Neural progenitor cell (in vitro differentiated cells): ENCODE measurements at regions not wholly inside any gene's neighbourhood (a gene's known extent, or its start where the extent isn't known, plus 50 kb on each side); places are given as distances from the start of the nearest gene placed in this dataset.
A peak's percentile ranks its signal among the peaks of the same experiment; 100 is the strongest.
"Not testable (repeated sequence)": the region's sequence is repeated elsewhere in the genome, so short reads cannot be mapped to it uniquely, and the experiment has no call there.

ENCODE experiments used
- DNase-seq: peaks from one replicate; pipeline ENCODE4 v3.0.0-alpha.2; 2016; ENCODE audit warnings: low spot score
- H2AFZ ChIP-seq: fragments of 200-600 bp; sonication (generic); replicated peaks from 2 replicates; pipeline ENCODE4 v1.6.1; 2016; ENCODE audit warnings: antibody characterized with exemption
- H3F3A ChIP-seq: fragments of 200-600 bp; sonication (generic); 2 replicates; pipeline ENCODE4 v1.6.1; 2016; ENCODE audit warnings: antibody characterized with exemption, low read depth
- H3K27ac ChIP-seq: fragments of 200-600 bp; sonication (generic); 2 replicates; pipeline ENCODE4 v1.5.1; 2016; ENCODE audit warnings: mild to moderate bottlenecking
- H3K27me3 ChIP-seq: fragments of 200-600 bp; sonication (generic); 2 replicates; pipeline ENCODE4 v1.6.1; 2016; ENCODE audit warnings: mild to moderate bottlenecking, moderate library complexity
- H3K36me3 ChIP-seq: fragments of 200-600 bp; sonication (generic); 2 replicates; pipeline ENCODE4 v1.5.1; 2016
- H3K4me1 ChIP-seq: fragments of 200-600 bp; sonication (generic); 2 replicates; pipeline ENCODE4 v1.6.1; 2016; ENCODE audit warnings: mixed run types
- H3K4me2 ChIP-seq: fragments of 200-600 bp; sonication (generic); 2 replicates; pipeline ENCODE4 v1.6.1; 2016
- H3K4me3 ChIP-seq: fragments of 200-600 bp; sonication (generic); 2 replicates; pipeline ENCODE4 v1.5.1; 2016
- H3K79me2 ChIP-seq: fragments of 200-600 bp; sonication (generic); 2 replicates; pipeline ENCODE4 v1.6.1; 2016; ENCODE audit warnings: low read depth
- H3K9ac ChIP-seq: fragments of 200-600 bp; sonication (generic); 2 replicates; pipeline ENCODE4 v1.6.1; 2016
- H3K9me3 ChIP-seq: fragments of 200-600 bp; sonication (generic); 2 replicates; pipeline ENCODE4 v1.5.1; 2016; ENCODE audit warnings: low read depth
- H4K20me1 ChIP-seq: fragments of 200-600 bp; sonication (generic); 2 replicates; pipeline ENCODE4 v1.6.1; 2016; ENCODE audit warnings: low read depth
- H3K27ac Mint-ChIP-seq: 3 replicates; pipeline ENCODE4 v1.8.0; 2021; ENCODE audit warnings: mixed read lengths
- H3K27me3 Mint-ChIP-seq: 2 replicates; pipeline ENCODE4 v1.8.0; 2022; ENCODE audit warnings: low read depth, mild to moderate bottlenecking, inconsistent platforms, moderate library complexity, mixed read lengths; ENCODE audit not compliant: insufficient read depth
- H3K36me3 Mint-ChIP-seq: 3 replicates; pipeline ENCODE4 v1.8.0; 2021; ENCODE audit warnings: mixed read lengths
- H3K4me1 Mint-ChIP-seq: 3 replicates; pipeline ENCODE4 v1.8.0; 2021; ENCODE audit warnings: mixed read lengths
- H3K4me3 Mint-ChIP-seq: 3 replicates; pipeline ENCODE4 v1.8.0; 2021; ENCODE audit warnings: mild to moderate bottlenecking, moderate library complexity, mixed read lengths
- H3K9me3 Mint-ChIP-seq: 3 replicates; pipeline ENCODE4 v1.8.0; 2020; ENCODE audit warnings: mixed read lengths
- EZH2 ChIP-seq: fragments of 200-600 bp; sonication (generic); IDR thresholded peaks from 2 replicates; pipeline ENCODE4 v1.6.1; 2017; ENCODE audit warnings: antibody characterized with exemption, mild to moderate bottlenecking, moderate library complexity
- EZH2phosphoT487 ChIP-seq: fragments of 200-600 bp; sonication (generic); IDR thresholded peaks from 2 replicates; pipeline ENCODE4 v1.6.1; 2017; ENCODE audit warnings: antibody characterized with exemption
- TF ChIP-seq, protein P1 (sequence below): fragments of 200-600 bp; sonication (generic); IDR thresholded peaks from 2 replicates; pipeline ENCODE4 v1.5.1; 2017; ENCODE audit warnings: antibody characterized with exemption, mild to moderate bottlenecking

DNA sequence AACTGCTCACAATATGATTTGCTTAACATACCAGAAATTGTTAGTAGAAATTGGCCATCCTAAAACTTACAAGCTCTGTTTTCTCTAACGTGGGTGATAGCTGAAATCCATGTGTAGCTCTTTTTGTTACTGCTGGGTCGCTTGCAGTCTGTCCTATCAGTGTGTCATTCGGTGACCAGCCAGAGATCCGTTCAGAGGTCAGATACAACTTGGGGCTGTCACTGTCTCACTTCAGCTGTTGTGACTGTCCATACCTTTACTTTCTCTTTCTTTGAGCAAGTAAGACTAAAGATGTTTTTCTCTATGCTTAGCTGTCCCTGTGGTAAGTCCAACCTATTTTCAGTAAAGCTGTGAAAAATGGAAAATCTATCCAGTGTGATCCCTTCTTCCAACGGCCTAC, 282.9 kb upstream of the KCNH7 start:
- no peak for DNase-seq
- Mint-ChIP-seq H3K4me1 (no peaks in the 10 kb centered on the region), H3K27me3 (no peaks in the 10 kb centered on the region), H3K9me3 (no peaks in the 10 kb centered on the region), H3K4me3 (no peak overlapping the region), H3K27ac (no peak overlapping the region), H3K36me3 (no peaks in the 10 kb centered on the region)
- Histone ChIP-seq H3K27me3 (no peaks in the 10 kb centered on the region), H4K20me1 (no peaks in the 10 kb centered on the region), H3K36me3 (no peaks in the 10 kb centered on the region), H3K4me1 (no peaks in the 10 kb centered on the region), H3K4me3 (no peak overlapping the region), H3K79me2 (no peaks in the 10 kb centered on the region), H3F3A (no peaks in the 10 kb centered on the region), H3K27ac (no peak overlapping the region), H3K9ac (no peak overlapping the region), H3K9me3 (no peaks in the 10 kb centered on the region), H2AFZ (peak overlapping the region; percentile 4), H3K4me2 (no peak overlapping the region)
- TF ChIP-seq, protein P1, sequence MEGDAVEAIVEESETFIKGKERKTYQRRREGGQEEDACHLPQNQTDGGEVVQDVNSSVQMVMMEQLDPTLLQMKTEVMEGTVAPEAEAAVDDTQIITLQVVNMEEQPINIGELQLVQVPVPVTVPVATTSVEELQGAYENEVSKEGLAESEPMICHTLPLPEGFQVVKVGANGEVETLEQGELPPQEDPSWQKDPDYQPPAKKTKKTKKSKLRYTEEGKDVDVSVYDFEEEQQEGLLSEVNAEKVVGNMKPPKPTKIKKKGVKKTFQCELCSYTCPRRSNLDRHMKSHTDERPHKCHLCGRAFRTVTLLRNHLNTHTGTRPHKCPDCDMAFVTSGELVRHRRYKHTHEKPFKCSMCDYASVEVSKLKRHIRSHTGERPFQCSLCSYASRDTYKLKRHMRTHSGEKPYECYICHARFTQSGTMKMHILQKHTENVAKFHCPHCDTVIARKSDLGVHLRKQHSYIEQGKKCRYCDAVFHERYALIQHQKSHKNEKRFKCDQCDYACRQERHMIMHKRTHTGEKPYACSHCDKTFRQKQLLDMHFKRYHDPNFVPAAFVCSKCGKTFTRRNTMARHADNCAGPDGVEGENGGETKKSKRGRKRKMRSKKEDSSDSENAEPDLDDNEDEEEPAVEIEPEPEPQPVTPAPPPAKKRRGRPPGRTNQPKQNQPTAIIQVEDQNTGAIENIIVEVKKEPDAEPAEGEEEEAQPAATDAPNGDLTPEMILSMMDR: no peak
- TF ChIP-seq EZH2phosphoT487: no peak
- no peak for TF ChIP-seq EZH2

DNA sequence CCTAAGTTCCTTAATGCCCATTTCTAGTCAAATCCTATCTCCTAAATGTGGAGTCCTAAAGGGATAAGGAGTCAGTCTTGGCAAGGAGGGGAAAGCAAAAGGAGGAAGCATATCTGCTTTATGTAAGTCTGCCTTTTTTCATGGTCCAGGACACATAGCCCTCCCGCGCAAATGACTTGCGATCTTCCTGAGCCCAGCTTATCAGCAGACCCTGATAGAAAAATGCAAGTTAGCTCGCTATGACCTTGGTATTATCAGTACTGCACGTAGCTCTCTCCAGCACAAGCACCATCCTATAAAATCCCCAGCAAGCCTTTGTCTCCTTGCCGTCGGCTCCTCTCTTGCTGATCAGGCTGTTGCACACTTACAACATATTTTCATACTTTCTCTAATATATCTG, 281.4 kb upstream of the KCNH7 start:
- Histone ChIP-seq H3K9ac (no peak overlapping the region), H3K79me2 (no peaks in the 10 kb centered on the region), H3K9me3 (no peaks in the 10 kb centered on the region), H3K4me1 (no peaks in the 10 kb centered on the region), H3K4me2 (no peak overlapping the region), H2AFZ (peak overlapping the region; percentile 32), H3F3A (no peaks in the 10 kb centered on the region), H4K20me1 (no peaks in the 10 kb centered on the region), H3K4me3 (no peak overlapping the region), H3K27ac (no peak overlapping the region), H3K36me3 (no peaks in the 10 kb centered on the region), H3K27me3 (no peaks in the 10 kb centered on the region)
- no peak for DNase-seq
- H3K36me3 Mint-ChIP-seq: no peaks in the 10 kb centered on the region
- H3K4me3 Mint-ChIP-seq: no peak overlapping the region
- H3K4me1 Mint-ChIP-seq: no peaks in the 10 kb centered on the region
- TF ChIP-seq EZH2phosphoT487 (no peak), EZH2 (no peak)
- TF ChIP-seq, protein P1: no peak
- H3K9me3 Mint-ChIP-seq: no peaks in the 10 kb centered on the region
- H3K27ac Mint-ChIP-seq: no peak overlapping the region
- no peaks in the 10 kb centered on the region for H3K27me3 Mint-ChIP-seq

DNA sequence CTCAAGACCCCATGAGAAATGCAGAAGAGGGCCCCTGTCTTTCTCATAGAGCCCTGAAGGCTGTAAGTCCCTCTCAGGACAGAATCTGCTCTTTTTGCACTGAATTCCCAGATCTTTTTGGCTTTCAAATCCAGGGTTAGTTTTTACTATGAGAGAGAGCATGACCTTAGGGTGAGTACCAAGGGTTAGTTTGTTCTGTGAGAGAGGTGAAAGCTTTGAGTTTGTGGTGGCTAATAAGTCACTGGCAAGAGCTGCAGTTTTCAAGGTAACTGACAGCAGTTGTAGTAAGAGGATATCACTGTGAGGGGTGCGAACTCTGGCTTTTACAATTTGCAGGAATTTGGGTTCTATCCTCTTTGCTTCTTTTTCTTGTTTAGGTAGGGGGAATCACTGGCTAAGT, 248.4 kb upstream of the KCNH7 start:
- Histone ChIP-seq H3K4me2 (no peak overlapping the region), H3K79me2 (no peaks in the 10 kb centered on the region), H3K27me3 (no peaks in the 10 kb centered on the region), H3K27ac (no peak overlapping the region), H3K9ac (no peak overlapping the region), H2AFZ (peak overlapping the region; percentile 63), H3K36me3 (peaks cover 19% of the 10 kb centered on the region), H3K9me3 (peaks cover 26% of the 10 kb centered on the region), H3K4me1 (peaks cover 14% of the 10 kb centered on the region), H4K20me1 (no peaks in the 10 kb centered on the region), H3F3A (peaks cover 15% of the 10 kb centered on the region), H3K4me3 (no peak overlapping the region)
- TF ChIP-seq, protein P1: no peak
- TF ChIP-seq EZH2phosphoT487: no peak
- TF ChIP-seq EZH2: no peak
- Mint-ChIP-seq H3K27ac (no peak overlapping the region), H3K36me3 (no peaks in the 10 kb centered on the region), H3K4me3 (no peak overlapping the region), H3K9me3 (peaks cover 22% of the 10 kb centered on the region), H3K27me3 (no peaks in the 10 kb centered on the region), H3K4me1 (no peaks in the 10 kb centered on the region)
- no peak for DNase-seq

DNA sequence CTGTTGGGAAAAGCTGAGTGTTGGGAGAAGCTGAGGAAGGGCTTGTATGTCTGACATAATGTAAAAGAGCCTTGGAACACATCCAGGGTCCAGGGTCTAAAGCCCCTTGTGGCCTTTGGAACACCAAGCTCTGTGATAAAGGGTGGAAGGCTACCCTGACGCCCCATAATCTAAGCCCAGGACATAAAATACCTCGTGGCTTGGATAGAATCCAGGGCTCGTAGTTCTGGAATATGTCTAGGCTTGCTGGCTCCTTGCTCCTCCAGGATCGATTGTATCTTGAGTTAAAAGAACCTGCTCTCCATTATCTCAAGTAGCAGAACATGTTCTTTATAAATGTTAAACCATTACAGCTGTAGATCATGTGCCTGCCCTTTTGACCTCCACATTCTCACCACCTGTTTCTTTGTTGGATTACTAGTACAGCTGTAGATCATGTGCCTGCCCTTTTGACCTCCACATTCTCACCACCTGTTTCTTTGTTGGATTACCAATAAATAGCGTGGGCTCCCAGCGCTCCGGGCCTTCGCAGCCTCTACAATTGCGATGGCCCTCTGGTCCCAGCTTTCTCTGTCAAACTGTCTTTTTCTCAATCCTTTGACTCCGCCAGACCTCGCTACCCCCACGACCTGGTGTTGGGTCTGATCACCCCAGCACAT, 246.9 kb upstream of the KCNH7 start:
- Histone ChIP-seq H3K4me1 (peaks cover 14% of the 10 kb centered on the region), H3K9me3 (peaks cover 35% of the 10 kb centered on the region), H3K27ac (peak overlapping the region; percentile 94), H3F3A (peaks cover 15% of the 10 kb centered on the region), H3K36me3 (peaks cover 27% of the 10 kb centered on the region)
- H3K27me3 ChIP-seq, H3K27me3 Mint-ChIP-seq, H3K4me3 ChIP-seq, H3K4me1 Mint-ChIP-seq, H3K4me2 ChIP-seq, H3K79me2 ChIP-seq, H4K20me1 ChIP-seq, H3K36me3 Mint-ChIP-seq, H3K4me3 Mint-ChIP-seq, H2AFZ ChIP-seq, H3K9ac ChIP-seq: not testable (repeated sequence)
- peak; percentile 59 for DNase-seq
- Mint-ChIP-seq H3K27ac (peak overlapping the region; percentile 34), H3K9me3 (peaks cover 28% of the 10 kb centered on the region)
